NCI-H510A (cell line): ENCODE measurements at regions not wholly inside any gene's neighbourhood (a gene's known extent, or its start where the extent isn't known, plus 50 kb on each side); places are given as distances from the start of the nearest gene placed in this dataset.
"Not testable (repeated sequence)": the region's sequence is repeated elsewhere in the genome, so short reads cannot be mapped to it uniquely, and the experiment has no call there.

Source experiments
- DNase-seq: peaks from one replicate; lab custom pipeline; 2025; lab: John Stamatoyannopoulos, UW

DNA sequence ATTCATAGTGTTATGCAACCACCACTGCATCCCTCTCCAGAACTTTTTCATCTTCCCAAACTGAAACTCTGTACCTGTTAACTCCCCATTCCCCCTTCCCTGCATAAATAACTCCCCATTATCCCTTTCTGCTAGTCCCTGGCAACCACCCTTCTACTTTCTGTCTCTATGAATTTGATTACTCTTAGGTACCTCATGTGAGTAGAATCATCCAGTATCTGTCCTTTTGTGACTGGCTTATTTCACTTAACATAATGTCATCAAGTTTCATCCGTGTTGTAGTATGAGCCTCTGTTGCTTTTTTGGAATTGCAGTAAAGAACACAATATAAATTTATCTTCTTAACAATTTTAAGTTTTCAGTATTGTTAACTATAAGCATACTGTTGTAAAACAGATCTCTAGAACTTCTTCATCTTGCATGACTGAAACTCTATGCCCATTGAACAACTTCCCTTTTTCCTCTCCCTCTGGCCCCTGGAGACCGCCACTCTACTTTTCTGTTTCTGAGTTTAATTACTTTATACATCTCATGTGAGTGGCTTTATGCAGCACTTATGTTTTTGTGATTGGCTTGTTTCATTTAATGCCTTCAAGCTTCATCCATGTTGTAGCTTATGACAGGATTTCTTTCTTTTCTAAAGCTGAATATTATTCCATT, 87.3 kb upstream of the ABCC4 start:
- no peak for DNase-seq

DNA sequence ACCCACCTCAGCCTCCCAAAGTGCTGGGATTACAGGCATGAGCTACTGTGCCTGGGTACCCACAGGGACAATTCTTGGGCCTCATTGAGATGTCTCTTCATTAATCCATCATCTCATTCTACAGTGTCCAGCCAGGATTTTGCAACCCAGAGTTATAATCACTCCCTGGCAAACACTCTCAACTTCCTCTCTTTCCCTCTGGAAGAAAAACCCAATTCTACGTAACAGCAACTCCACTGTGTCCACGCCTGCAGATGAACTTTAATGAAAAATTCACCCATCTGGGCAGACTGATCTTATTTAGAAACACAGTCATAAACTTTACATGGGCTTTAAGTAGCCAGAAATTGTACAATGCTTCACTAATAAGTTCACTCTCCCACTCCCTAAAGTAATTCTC, 90.1 kb upstream of the ABCC4 start:
- no peak for DNase-seq

DNA sequence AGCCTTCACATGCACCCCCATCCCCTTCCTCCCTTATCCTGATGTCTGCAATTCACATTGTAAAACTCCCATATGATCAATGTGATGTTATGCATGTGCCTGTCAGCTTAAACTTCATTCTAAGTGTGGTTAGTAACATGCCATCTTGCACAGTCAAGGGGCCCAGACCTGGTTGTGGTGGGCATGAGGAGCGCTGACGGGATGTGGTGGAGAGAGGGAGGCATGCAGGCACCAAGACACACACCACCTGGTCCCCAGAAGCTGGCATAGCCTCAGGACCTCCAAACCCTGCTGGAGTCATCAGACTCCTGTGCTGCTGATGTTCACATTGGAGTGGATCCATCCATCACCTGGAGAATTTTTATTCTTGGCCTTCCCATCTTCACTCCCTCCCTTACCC, 90.5 kb upstream of the ABCC4 start:
- DNase-seq, result no peak

DNA sequence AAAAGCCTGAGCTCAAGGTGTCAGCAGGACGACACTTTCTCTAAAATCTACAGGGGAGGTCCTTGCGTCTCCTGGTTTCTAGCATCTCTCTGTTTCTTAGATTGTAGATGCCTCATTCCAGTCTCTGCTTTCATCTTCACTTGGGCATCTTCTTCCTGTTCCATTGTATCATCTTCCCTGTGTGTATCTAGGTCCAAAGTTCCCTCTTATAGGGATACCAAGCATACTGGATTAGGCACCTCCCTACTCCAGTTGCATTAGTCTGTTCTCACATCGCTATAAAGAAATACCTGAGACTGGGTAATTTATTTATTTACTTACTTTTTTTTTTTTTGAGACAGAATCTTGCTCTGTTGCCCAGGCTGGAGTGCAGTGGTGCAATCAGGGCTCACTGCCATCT, 91.3 kb upstream of the ABCC4 start:
- no peak for DNase-seq

DNA sequence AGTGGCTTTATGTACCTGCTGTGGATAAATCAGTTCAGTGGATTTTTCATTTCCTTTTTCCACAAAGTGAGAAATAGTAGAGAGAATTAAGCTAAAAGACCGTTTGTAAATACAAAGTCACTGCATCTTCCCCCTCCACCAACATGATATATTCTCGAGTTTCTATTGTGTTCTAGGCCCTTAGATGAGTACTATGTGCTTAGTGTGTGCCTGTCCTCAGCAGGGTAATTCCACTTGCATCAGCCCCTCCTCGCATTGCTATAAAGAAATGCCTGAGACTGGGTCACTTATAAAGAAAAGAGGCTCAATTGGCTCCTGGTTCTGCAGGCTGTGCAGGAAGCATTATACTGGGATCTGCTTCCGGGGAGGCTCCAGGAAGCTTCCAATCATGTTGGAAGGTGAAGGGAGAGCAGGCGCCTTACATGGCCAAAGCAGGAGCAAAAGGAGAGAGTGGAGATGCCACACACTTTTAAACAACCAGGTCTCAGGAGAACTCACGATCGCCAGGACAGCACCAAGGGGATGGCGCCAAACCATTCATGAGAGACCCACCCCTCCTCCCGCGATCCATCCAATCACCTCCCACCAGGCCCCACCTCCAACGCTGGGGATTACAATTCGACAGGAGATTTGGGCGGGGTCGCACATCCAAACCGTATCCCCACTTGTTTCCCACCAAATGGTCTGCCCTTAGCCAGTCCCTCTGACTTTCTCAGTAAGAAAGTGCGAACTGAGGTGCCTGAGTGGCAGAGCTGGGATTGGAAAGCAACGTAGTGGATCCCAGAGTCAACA, 102.3 kb upstream of the ABCC4 start:
- DNase-seq, result peak; percentile 9

DNA sequence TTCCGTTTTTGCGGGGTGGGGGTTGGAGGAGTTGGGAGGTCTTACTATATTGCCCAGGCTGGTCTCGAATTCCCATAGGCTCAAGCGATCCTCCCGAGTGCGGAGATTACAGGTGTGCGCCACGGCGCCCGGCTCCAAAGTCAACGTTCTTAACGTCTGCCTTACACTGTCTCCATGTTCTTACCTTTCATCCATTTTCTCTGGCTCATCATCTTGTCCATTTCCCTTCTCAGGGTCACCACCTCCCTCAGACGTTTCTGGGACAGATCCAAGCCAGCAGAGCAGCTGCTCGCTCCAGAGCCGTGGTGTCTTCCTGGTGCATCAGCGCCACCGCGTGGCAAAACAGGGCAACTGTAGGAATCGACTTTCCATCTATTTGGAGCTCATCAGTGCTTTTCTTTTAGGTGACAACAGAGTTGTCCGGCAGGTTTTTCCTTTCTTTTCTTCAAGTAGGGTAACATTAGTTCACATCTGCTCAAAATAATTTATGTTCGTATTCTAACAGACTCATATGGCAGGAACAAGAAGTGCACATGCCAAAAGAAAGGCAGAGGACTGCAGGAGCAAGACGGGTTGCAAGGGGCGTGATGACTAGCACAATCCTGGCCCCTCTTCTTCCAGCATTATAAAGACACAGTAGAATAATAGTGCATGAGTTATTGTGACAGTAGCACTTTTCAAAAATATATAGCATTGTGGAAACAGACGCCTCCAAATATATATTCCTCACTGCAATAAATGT, 103.1 kb upstream of the ABCC4 start:
- DNase-seq, result peak; percentile 40

DNA sequence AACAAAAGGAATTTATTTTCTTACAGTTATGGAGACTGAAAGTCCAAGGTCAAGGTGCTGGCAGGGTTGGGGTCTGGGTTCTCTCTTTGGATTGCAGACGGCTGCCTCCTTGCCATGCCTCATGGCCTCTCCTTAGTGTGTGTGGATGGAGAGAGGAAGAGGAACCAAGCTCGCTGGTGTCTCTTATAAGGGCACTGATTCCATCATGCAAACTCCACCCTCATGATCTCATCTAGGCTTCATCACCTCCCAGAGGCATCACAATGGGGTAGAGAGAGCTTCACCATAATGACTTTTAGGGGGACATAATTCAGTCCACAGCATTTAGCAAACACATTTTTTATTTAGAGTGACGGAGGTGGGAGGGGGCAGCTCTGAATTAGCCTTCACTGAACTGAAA, 104.9 kb upstream of the ABCC4 start:
- DNase-seq, result no peak

DNA sequence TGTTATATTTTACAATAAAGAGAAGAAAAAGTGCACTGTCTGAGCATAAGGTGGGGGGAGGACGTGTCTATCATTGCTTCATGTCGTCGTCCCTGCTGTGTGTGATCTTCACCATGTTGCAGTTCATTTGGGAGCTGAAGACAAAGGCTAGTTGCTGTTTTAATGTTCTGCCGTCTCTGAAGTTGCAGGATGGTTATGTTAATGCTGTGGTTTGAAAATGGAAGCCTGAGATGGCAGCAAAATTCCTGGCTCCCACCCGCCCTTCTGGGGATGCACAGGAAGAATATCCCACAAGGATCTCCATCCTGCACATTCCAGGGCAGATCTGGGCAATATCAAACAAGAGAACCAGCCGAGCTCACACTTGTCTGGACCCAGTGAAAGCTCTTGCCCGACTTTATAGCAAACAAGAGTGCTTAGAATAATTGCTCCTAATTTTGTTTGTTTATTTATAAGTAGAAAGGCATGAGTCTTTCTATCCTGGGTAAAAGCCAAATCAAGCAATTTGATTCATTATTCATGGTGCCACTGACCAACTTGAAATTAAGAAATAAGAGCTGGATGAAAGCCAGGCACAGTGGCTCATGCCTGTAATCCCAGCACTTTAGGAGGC, 110.3 kb upstream of the ABCC4 start:
- no peak for DNase-seq

DNA sequence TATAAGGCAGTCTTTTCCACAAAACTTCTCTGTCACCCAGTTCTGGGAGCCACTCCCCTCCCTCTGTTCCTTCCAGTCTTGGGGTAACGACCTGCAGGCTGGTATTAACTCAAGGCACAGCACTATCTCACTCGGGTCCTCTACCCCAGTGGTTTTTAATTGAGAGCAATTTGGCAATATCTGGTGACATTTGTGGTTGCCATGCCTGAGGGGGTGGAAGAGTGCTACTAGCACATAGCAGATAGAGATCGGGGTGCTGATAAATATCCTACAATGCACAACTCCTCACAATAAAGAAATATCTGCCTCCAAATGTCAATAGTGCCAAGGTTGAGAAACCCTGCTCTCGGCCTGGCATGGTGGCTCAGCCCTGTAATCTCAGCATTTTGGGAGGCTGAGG, 117.7 kb upstream of the ABCC4 start:
- DNase-seq, result no peak

DNA sequence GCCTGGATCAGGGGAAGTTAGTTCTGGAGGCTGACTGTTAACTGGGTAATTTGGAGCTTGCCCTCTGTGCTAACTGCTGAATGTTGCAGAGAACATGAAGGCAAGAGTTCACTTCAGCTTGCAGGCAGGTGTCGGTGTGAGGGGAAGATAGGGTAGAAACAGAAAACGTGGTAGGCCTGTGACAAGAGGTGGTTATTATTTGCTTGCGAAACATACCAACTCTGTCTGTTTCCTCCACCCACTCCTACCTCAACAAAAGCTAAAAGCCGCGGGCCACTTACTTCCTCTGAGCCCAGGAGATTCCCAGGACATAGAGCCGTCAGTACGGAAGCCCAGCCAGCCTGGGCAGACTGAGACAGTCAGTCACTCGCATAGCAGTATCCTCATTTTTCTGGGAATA, 119.2 kb upstream of the ABCC4 start:
- DNase-seq, result no peak

DNA sequence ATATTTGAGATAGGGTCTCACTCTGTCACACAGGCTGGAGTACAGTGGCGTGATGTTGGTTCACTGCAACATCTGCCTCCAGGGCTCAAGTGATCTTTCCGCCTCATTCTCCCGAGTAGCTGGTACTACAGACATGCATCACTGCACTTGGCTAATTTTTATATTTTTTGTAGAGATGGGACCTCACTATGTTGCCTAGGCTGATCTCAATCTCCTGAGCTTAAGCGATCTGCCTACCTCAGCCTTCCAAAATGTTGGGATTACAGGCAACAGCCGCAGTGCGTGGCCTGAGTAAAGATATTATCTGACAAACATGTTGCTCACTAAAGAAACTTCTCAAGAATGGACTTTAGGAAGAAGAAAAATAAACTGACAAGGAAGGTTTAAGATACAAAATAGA, 125.4 kb upstream of the ABCC4 start:
- DNase-seq, result no peak

DNA sequence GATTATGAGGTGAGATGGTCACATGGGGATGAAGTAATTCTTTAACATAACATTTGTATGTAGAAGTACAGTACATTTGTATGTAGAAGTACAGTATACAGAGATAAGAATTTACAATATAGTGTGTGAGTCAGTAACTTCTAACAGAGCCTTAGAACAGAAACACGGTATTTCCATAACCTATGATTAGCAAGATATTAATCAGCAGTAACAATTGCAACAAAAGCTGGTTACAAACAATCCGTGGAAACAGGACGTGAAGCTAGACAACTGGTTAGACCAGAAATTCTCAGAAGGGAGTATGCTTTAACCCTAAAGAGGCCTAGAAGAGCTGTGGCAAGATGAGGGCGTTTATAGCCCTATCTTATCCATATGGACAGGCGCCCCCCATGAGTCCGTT, 122.0 kb upstream of the CLDN10 start:
- DNase-seq, result not testable (repeated sequence)

DNA sequence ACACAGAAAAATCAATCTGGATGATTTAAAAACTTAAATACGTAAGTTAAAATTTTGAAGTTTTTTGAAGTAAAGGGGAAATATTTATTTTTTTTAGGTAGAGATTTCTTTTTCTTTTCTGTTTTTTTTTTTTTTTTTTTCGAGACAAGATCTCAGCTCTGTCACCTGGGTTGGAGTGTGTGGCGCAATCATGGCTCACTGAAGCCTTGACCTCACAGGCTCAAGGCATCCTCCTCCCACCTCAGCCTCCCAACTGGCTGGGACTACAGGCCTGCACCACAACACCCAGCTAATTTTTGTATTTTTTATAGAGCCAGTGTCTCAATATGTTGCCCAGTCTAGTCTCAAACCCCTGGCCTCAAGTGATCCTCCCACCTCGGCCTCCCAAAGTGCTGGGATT, 120.4 kb upstream of the CLDN10 start:
- DNase-seq, result no peak

DNA sequence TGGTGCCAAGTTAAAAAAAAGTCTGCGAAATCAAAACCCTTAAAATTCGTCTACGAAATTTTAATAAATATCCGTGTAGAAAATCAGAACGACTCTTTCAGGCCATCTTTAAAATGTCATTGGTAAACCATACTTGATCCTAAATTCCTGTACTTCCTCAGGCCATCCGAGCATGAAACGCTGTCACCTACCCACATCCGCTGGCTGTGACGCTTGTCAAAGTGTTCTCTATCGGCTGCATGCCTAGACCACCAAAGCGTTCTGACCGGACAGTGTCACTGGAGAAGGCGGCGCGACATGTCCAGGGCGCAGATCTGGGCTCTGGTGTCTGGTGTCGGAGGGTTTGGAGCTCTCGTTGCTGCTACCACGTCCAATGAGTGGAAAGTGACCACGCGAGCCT, 119.0 kb upstream of the CLDN10 start:
- DNase-seq, result no peak

DNA sequence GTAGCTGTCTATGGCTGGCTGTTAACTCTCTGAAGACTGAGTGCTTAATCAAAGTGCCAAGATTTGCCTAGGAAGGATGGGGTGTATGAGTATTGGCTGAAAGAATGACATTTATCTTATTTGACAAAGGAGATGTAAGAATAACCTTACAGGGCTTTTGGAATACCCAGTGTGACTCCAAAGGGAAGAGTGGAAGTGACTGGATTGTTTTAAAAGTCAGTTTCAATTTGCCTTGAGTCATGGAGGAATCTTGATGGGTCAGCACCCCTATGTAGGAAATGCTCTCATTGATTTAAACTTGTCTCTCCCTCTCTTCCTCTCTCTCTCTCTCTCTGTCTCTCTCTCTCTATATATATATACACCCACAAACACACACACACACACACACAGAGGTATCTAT, 118.4 kb upstream of the CLDN10 start:
- DNase-seq, result no peak

DNA sequence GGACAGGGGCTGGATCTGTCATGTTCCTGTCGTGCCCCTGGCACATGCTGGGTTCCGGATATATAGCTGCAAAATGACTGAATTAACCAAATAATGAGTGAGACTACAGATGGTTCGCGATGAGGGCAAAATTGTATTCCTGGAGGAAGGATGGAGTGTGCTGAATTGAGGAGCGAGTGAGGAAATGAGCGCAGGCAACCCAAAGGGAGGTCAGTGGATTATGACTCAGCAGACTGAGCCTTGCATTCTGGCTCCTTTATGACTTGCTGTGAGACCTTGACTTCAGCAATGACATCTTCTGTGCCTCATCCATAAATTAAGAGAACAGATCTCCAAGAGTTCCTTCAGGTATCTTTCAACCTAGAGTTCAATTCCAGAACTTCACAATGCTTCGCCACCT, 115.0 kb upstream of the CLDN10 start:
- no peak for DNase-seq

DNA sequence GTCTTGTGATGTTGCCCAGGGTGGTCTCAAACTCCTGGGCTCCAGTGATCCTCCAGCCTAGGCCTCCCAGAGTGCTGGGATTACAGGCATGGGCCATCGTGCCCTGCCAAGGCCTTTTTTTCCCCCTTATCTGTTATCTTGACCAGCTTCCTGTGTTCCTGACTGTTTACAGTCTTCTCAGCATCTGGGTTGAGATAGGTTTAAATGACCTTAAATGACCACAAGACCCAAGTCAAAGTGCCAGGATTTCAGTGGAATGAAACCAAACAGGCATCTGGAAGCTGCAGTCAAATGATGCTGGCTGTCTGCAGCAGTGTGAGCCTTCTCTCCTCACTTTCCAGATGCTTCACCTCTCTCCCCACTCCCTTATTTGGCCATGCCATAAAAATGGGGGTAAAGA, 114.2 kb upstream of the CLDN10 start:
- no peak for DNase-seq

DNA sequence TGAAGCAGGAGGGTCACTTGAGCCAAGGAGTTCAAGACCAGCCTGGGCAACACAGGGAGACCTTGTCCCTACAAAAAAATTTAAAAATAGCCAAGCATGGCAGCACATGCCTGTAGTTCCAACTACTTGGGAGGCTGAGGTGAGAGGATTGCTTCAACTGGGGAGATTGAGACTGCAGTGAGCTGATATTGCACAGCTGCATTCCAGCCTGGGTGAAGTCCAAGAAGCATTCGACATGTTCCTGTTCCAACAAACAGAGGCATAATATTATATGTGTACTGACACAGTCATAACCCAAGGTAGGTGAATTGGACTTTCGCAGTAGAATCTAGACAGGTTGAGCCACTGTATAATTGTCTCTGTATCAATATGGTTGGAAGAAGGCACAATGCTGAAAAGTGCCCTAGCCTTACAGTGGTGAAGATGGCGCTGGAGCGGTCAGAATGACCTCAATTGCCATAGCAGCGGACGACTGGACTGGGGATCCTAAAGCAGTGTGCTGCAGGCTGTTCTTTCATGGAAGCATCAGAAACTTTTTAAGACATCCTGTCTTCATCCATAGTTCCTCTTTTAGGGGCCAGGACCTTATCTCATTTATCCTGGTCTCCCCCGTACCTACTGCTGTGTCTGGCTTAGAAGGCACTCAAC, 112.0 kb upstream of the CLDN10 start:
- DNase-seq, result no peak

DNA sequence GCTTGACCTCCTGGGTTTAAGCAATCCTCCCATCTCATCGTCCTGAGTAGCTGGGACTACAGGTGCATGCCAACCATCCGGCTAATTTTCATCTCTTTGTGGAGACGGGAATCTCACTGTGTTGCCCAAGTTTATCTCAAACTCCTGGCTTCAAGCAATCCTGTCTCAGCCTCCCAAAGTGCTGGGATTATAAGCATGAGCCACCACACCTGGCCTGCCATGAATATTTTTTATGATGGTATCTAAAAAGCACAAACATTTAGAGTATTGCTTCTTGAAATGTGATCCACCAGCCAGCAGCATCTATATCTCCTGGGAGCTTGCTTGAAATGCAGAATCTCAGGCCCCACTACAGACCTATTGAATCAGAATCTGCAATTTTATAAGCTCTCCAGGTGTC, 111.2 kb upstream of the CLDN10 start:
- no peak for DNase-seq

DNA sequence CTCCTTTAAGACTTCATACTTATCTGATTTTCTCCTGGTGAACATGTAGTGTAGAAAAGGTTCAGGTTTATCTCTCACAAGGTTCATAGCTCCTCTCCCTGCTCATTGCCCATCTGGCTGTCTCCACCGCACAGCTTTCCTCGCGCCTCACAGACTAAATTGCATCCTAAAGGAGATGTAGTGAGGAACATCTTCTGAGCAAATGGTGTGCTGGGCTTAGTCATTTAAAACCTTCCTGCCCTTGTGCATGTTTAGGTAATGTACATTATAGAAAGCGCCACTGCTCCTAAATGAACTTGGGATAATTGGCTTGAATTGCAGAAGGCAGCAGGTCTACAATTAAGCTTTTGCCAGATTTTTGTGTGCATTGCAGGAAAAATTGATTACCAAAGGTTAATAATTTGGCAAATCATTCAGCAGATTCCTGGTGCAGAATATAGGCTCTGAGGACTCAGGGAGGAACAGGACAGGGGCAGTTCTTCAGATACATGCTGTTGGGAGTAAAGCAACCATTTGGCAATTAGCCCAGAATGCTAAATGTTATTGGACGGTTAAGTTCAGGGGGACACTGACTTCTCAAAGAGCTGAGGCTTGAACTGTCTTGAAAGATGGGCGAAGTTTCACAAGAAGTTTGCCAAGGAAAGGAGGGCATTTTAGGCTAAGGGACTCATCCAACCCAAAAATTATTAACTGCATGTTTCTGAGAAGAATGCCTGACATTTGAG, 108.4 kb upstream of the CLDN10 start:
- DNase-seq, result no peak

DNA sequence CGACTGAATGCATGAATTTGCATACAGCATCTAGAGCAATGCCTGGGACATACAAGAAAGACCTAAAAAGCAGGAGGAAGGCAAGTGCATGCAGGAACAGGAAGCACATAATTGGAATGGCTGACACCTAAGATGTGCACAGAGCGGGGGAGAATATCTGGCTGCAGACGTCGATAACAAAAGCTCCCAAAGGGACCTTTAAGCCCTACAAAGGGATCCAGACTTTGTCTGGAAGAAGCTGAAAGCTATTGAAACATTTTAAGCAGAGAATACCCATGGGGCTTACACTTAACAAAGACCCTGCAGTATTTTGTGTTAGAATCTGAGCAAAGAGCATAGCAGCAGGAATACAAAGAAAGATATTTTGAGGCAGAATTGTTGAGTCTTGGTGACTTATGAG, 107.4 kb upstream of the CLDN10 start:
- DNase-seq, result no peak

DNA sequence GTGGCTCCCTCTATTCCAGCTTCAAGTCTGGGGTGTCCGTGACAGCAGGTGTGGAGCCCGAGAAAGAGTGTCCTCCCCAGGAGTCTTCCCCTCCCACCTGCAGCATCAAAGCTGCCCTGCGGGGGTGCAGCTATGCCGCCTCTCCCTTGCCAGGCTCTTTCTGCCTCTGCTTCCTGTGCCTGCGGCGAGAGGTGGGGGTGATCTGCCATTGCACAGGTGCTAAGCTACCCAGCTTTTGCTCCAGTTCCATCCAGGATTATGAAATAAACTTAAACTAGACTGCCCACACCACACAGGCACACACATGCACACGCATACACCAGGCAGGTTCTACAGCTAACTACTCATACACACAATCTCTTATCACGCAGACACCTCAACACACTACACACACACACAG, 104.7 kb upstream of the CLDN10 start:
- DNase-seq, result no peak
